GM19043 (cell line): ENCODE measurements at regions not wholly inside any gene's neighbourhood (a gene's known extent, or its start where the extent isn't known, plus 50 kb on each side); places are given as distances from the start of the nearest gene placed in this dataset.

ENCODE experiments used
- ATAC-seq: cut with Tn5 transposase; IDR thresholded peaks from one replicate; pipeline ENCODE4 v1.9.1; 2021; ENCODE audit warnings: low read depth; ENCODE audit not compliant: unreplicated experiment

DNA sequence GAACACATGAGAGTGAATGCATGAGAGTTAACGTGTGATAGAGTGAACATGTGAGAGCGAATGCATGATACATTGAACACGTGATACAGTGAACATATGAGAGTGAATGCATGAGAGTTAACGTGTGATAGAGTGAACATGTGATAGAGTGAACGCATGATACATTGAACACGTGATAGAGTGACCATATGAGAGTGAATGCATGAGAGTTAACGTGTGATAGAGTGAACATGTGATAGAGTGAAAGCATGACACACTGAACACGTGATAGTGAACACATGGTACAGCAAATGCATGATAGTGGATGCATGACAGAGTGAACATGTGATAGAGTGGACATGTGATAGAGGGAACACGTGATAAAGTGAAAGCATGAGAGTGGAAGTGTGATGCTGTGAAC lies 517.9 kb downstream of the EIPR1 start:
- no peak for ATAC-seq

DNA sequence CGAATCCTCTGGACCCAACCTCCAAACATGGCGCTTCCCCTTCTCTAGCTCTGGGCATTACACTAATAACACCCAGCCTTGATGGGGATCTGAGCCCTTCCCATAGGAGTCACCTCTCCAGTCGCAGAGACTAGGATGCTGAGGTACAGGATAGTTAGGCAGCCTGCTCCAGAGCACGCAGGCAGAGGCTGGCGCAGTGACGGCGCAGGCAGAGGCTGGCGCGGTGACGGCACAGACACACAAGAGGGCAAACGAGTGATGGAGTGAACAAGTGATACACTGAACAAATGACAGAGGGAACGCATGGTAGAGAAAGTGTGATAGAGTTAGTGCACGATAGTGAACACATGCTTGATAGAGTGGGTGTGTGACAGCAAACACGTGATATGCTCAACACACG lies 518.5 kb downstream of the EIPR1 start:
- no peak for ATAC-seq

DNA sequence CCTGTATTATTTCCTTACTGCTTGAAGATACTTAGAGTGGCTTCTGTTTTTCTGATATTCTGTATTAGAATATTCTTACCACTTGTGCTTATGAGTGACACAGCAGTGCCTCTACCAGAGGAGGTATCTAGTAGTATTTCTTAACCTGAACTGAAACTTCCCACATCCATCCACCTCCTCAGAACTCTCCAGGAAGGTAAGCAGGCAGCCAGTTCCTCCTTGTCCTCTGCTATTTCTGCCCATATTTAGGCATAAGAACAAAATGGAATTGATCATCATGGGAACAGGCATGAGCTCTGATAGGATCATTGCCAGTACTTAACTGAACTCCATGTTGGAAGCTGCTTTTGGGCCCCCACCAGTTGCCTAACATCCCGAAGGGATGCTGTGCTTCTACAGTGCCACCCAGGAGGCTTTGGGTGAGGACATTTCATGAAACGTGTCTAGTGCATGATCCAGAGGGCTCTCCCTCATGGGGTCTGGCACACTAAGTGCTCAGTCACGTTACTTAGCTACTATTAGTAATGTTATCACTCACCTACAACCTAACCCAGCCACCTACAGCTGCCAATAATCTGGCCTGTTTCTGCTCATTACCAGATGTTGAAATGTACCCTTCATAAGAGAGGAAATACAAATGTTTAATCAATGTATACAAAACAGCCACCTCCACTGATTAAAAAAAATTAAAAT lies 520.7 kb downstream of the EIPR1 start:
- ATAC-seq: no peak

DNA sequence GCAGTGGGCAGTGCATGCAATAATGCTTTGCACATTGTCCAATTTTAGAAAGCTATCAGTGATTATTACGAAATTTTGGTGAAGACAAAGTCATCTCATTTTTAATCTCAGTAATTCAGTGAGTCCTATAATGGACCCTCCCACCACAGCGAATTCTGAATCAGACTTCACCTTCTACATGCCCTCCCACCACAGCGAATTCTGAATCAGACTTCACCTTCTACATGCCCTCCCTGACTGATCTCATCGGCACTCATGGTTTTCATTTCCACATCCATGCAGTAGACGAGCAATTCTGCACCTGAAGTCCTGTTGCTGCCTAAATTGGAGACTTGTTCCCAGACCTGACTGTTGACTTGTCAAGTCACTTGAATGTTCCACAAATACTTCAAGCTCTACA lies 522.3 kb downstream of the EIPR1 start:
- ATAC-seq: no peak

DNA sequence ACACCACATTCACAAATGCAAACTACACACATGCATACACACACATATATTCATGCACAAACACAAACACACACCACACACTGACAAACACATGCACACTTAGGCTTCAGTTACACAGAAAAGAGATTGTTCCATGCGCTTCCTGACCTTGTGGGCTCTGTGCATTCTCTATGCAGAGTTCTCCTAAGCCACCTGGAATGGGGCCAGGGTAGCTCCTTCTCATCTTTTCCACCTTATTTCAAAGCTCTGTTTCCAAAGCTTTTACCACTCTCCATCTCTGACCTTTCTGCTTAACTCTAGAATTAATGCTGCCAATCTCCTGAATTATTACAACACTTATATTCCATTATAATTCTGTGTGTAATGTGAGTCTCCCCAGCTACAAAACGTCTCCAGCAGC lies 522.3 kb upstream of the MYT1L start:
- ATAC-seq: no peak

DNA sequence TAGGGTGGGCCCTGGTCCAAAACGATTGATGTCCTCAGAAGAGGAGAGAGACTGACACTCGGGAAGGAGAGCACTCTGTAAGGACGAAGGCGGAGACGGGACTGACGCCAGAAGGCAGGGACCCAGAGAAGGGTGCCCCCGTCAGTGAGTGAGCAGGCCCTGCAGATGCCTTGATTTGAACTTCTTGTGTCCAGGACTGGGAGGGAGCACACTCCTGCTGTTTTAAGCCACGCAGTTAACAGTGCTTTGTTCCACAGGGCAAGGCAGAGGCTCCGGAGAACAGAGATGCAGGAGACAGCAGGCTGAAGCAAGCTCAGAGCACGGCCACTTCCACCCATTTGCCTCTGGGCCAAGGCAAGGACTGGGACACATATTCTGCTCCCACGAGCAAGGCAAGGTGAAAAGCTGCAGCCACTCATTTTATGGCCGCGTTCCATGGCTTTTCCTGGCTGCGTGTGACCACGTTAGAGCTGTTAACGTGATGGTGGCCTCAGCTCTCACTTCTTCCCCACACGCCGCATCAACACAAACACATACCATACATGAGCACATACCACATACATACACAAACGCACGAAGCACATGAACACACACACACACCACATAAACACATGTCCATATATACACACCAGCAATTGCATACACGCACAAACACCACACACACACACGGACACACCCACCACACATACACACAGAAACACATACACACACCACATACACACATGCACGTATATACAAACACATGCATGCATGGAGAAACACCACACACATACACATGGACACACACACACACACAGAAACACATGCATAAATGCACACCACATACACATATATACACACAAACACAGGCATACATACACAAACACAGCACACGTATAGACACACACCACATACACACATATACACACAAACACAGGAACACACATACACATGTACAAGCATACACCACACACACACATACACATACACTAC lies 521.0 kb upstream of the MYT1L start:
- ATAC-seq: no peak

DNA sequence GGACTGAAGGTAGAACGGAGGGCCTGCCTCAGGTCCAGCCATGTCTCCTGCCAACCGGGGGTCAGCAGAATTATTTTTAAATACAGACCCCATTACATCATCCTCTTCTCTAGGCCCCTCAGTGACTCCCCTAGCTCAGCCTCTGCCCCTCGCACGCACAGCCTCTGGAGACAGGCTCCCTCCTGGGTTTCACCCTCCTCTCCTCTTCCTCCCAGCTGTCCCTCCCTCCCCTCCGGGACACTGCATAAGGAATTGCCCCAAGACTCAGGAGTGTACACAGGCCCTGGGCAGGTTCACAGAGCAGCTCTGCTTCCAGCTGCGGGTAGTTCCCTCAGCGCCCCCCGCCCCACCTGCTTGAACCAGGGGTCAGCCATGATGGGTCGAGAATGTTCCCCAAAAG lies 520.2 kb upstream of the MYT1L start:
- ATAC-seq: no peak

DNA sequence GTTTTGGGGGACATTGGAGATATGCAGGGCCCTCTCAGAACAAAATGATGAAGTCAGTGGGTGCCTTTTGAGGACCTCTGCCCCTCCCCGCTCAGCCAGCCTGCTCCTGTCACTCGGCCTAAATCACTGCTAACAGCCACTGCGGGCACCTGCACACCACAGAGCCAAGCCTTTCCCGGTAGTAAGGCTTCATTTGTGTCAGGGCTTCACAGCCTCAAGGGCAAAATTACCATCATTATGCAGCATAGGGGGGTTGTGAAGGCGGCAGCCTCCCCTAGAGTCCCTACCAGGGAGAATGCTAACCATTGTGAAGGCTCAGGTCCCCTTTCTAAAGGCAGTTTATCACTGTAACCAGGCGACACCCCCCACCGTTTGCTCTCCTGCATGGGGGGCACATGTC lies 519.8 kb upstream of the MYT1L start:
- no peak for ATAC-seq

DNA sequence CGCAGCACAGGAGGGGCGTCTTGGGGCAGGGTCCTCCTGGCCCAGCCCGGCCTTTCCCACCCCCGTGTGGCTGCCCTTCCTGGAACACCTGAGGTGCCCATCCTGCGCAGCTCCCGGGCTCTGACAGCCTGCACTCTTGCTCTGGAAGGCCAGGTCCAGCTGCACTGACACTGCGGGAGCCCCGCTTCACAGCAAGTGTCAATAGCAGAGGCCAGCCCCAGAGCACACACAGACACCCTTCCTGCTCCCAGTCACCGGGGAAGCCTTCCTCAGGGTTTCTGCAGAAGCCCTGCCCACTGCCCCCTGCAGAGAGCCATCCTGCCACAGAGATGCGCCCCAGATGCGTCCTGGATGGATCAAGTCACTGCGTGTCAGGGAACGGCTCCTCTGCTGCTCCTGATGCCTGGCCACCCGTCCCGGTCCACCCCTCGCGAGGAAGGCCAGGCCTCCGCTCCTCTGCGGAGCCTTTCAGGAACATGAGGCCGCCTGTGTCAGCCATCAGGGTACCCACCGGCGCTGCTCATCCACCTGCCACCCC lies 519.2 kb upstream of the MYT1L start:
- no peak for ATAC-seq

DNA sequence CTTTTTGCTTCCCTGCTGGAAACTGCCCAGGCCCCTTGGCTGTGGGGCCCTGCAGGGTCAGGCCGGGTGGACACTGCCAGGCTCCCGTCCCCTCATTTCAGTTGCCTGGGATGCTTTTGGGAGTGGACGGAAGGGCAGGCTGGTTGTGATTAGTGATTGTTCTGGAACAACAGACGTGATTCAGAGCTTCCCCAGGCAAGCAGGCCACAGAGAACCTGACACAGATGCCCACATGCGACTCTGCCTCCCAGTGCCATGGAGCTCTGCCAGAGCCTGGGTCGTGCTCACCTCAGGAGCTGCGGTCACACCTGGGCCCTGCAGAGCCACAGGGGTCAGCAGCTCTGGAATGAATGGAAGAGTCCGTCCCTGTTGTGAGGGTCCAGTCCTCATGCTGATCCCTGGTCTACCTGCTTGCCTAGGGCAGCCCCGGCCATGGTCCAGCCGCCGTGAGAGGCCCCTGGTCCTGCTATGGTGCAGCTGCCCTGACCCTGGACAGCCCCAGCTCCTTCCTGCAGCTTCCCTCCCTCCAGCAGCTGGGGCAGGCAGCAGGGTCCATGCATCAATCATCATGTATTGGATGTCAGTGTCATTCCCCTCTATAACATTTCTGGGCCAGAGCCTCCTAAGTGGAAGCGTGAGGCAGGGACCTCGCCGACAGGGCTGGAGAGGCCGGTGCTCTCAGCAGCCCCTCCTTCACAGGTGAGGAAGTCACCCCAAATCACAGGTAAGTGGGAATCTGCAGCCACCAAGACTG lies 518.6 kb upstream of the MYT1L start:
- ATAC-seq: no peak

DNA sequence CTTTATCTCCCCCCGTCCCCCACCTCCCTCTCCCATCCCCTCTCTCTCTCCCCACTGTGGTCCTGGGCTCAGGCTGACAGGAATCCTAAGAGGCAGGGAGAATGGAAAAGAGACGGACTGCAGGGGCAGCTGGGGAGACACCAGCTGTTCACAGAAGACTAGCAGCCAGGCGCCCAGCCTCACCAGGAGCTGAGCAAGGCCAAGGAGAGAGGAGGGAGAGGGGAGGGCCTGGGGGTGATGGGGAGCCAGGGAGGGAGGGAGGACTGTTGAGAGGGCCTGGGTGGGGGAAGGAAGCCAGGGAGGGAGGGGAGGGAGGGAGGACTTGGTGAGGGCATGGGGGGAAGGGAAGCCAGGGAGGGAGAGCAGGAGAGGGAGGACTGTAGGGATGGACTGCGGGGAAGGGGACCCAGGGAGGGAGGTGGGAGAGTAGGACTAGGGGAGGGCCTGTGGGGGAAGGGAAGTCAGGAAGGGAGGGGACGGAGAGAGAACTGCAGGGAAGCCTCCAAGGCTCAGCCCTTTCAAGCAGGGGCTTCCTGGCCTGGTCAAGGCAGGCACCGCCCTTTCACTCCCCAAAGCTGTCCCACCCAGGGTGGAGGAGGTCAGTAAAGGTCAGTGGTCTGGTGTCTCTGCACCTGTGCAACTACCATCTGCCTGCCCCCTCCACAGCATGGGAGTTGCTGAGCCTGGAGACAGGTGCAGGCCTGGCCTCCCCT lies 517.7 kb upstream of the MYT1L start:
- ATAC-seq: no peak

DNA sequence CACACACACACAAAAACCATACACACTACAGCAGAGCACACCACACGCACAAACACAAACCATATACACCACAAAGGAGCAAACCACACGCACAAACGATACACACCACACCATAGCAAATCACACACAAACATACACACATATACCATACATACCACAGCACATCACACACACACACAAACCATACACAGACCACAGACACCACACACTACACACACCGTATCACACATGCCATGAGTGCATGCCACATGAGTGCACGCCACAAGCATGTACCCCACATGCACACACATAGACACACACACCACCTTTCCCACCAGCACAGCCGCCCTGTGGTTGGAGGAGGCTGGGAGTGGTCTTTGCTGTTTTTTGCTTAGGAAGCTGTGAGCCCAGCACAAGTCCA lies 517.1 kb upstream of the MYT1L start:
- no peak for ATAC-seq

DNA sequence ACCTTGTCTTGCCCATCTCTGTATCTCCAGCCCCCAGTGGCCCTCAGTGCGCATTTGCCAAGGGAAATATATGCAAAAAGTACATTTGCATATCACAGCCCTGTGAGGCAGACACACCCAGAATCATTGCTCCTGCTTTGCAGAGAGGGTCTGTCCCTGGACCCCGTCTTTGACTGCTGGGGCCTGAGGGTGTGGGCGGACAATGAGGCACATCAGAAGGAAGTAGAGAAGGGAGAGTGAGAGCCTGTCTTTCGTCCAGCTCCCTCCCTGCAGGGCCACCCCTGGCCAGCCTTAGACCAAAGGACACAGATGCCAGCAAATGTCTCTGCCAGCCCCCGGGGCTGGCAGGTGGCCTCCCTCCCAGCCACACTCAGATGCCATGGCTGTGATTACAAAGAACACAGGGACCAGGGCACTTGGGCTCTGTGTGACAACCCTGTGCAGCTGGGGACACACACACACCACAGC lies 516.2 kb upstream of the MYT1L start:
- ATAC-seq: no peak

DNA sequence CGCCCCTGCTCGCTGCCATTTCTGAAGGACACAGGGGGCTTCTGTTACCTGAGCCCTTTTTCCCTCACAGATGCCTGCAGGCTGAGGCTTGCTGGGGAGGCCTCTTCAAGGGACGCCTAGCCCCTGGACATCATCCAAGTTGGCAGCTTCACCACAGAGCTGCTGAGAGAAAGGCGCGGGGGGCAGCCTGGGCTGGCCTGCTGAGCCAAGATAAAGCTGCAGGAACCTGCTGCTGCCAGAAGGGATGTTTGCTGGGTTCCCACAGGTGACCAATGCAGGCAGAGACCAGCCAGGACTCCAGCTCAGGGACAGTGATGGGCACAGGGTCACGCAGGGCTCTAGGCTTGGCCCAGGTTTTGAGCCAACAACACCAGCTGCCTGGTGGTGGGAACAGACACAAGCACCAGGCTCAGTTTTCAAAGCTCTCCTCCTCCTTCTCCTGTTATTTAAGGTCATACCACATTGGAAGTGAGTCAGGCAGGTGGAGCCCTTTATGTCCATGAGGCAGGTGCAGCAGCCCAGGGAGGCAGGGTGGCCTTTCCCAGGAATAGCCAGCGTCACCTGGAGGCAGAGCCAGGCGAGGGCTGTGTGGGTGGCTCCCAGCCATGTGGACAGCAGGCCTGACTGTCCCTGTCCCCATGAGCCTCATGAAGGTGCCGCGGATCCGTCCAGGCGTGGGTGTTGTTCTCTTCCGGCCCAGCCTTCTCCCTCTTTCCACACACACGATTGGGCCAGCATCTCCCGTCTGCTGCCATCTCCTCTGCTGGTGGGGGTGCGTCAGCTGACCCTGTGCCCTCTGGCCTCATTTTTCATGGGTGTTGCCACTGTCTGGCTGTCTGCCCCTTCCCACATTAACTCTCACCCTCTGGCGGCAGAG lies 515.5 kb upstream of the MYT1L start:
- no peak for ATAC-seq

DNA sequence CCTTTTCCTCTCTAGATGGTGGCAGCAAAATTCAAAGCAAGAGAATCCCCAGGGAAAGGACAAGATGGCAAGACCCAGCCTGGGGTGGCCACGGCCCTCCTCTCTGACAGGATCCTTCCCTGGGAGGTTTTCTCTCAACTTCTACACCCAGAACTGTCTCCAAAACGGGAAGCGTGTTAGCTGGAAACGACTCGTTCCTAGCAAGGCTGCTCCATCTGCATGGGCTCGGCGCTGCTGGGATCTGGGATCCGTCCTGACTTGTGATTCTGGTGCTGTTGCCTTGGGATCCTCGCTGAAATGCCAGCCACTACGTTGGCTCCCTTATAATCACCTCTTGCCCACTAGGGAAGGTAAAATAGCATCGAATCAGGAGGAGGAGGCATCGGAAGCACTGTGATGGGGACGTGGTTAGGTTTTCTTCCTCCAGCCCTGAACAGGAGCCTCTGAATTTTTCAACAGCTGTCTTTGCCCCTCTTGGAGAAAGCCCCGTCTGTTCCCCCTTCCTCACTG lies 514.8 kb upstream of the MYT1L start:
- ATAC-seq: no peak

DNA sequence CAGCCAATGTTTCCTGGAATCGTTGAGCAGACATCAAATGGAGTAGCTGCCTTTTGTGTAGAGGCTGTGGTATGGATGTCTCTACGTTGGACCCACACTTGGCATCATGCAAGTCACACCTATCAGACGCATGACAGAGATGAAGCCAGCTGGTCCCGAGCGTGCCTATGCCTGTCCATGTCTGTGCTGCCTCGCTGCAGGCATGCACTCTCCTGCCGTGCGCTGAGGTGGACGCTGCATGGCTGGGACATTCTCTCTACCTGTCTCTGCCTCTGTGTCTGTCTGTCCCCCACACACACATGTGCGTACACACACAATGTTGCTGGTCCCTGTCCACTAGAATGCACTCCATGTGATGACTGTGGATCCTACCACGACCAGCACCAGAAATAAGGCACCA lies 514.2 kb upstream of the MYT1L start:
- ATAC-seq: no peak

DNA sequence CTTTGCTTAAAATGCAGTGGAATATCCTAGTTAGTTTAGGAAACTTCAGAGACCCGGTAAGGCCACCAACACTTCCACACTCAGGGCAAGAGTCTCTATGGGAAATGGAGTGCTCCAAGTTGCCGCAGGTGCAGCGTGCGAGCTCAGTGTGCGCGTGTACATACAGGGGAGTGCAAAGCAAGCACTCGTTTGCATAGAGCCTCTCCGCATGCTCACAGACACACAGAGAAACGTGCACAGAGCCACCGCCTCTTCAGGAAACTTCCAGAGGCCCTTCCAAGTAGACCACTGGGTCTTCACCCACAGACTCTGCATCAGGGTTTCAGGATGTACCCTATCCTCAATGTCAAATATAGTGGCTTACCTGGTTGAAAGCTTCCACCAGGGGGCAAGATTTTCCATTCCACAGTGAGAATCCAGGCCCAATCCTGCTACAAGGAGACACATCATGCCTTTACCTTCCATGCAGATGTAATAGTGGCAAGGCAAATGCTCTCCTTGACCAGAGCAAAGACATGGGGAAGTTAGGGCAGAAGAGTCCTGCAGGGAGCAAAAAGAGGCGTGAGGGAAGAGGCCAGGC lies 513.0 kb upstream of the MYT1L start:
- ATAC-seq: no peak

DNA sequence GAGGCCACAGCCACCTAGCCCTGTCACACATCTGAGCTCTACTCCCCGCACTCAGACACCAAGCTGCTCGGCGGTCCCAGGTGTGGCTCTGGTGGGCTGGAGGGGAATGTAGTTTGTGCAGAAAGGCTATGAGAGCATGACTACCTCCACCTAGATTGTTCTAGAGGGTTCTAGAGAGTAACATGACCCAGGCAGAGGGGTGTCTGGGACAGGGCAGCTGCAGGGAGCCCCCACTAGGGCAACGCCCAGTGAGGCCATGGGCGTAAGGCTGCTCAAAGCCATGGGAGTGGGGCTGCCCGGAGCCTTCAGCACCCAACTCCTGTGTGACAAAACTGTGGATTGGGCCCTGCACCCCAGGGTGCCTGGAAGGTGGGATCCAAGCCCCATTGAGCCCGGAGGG lies 511.4 kb upstream of the MYT1L start:
- ATAC-seq: no peak
